NCI-H1092 (cell line): ENCODE measurements at regions not wholly inside any gene's neighbourhood (a gene's known extent, or its start where the extent isn't known, plus 50 kb on each side); places are given as distances from the start of the nearest gene placed in this dataset.

Experiments used
- DNase-seq: peaks from one replicate; lab custom pipeline; 2025; lab: John Stamatoyannopoulos, UW

GRCh38 chr11:79762279-79762921 is 321.6 kb upstream of the TENM4 start:
- no peak for DNase-seq

- DNase-seq, result no peak
These were observed 317.5 kb upstream of the TENM4 start for GRCh38 chr11:79758325-79758724.

GRCh38 chr11:79747406-79747805 is 306.6 kb upstream of the TENM4 start:
- DNase-seq, result no peak

- no peak for DNase-seq
These were observed 304.1 kb upstream of the TENM4 start for GRCh38 chr11:79744941-79745340.

GRCh38 chr11:79742176-79742575 is 301.3 kb upstream of the TENM4 start:
- DNase-seq, result no peak

GRCh38 chr11:79739591-79739990 is 298.8 kb upstream of the TENM4 start:
- no peak for DNase-seq

GRCh38 chr11:79727221-79727620 is 286.4 kb upstream of the TENM4 start:
- DNase-seq, result no peak

- DNase-seq, result no peak
These were observed 279.3 kb upstream of the TENM4 start for GRCh38 chr11:79720115-79720514.

- DNase-seq, result peak; percentile 15
These were observed 267.6 kb upstream of the TENM4 start for GRCh38 chr11:79708319-79708932.

GRCh38 chr11:79705648-79706047 is 264.8 kb upstream of the TENM4 start:
- DNase-seq, result no peak

GRCh38 chr11:79702303-79702702 is 261.5 kb upstream of the TENM4 start:
- DNase-seq, result no peak

- no peak for DNase-seq
These were observed 258.4 kb upstream of the TENM4 start for GRCh38 chr11:79699246-79699645.

- DNase-seq, result no peak
These were observed 257.1 kb upstream of the TENM4 start for GRCh38 chr11:79697905-79698304.

GRCh38 chr11:79694368-79694767 is 253.5 kb upstream of the TENM4 start:
- DNase-seq, result no peak

- no peak for DNase-seq
These were observed 250.6 kb upstream of the TENM4 start for GRCh38 chr11:79691445-79691844.

- no peak for DNase-seq
These were observed 246.0 kb upstream of the TENM4 start for GRCh38 chr11:79686703-79687419.

GRCh38 chr11:79683930-79684329 is 243.1 kb upstream of the TENM4 start:
- DNase-seq, result no peak

- DNase-seq, result no peak
These were observed 238.1 kb upstream of the TENM4 start for GRCh38 chr11:79678780-79679452.

- no peak for DNase-seq
These were observed 235.6 kb upstream of the TENM4 start for GRCh38 chr11:79676396-79676795.

GRCh38 chr11:79675081-79675480 is 234.3 kb upstream of the TENM4 start:
- DNase-seq, result no peak

- no peak for DNase-seq
These were observed 232.0 kb upstream of the TENM4 start for GRCh38 chr11:79672786-79673185.

- no peak for DNase-seq
These were observed 230.6 kb upstream of the TENM4 start for GRCh38 chr11:79671401-79671800.

- DNase-seq, result no peak
These were observed 230.1 kb upstream of the TENM4 start for GRCh38 chr11:79670882-79671281.
